ENCODE measurements at regions not wholly inside any gene's neighbourhood (a gene's known extent, or its start where the extent isn't known, plus 50 kb on each side); places are given as distances from the start of the nearest gene placed in this dataset.

DNA sequence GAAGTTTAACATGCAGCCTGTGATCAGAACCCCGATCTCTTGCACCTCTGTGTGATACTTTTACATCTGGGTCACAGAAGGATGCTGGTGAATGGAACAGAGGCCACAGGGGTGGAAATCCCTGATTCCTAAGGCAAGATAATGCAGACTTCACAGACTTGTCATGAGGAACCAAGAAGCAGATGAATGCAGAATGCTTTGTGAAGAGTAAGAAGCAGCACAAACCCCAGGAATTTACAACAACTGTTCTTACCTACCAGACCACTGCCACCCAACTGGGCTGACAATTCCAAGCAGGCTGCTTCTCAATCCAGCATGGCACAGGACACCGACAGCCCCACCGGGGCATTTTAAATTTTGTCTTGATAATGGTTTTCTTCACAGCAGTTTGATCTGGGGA, 113.2 kb upstream of the CD93 start:
- TF ChIP-seq, protein P1, sequence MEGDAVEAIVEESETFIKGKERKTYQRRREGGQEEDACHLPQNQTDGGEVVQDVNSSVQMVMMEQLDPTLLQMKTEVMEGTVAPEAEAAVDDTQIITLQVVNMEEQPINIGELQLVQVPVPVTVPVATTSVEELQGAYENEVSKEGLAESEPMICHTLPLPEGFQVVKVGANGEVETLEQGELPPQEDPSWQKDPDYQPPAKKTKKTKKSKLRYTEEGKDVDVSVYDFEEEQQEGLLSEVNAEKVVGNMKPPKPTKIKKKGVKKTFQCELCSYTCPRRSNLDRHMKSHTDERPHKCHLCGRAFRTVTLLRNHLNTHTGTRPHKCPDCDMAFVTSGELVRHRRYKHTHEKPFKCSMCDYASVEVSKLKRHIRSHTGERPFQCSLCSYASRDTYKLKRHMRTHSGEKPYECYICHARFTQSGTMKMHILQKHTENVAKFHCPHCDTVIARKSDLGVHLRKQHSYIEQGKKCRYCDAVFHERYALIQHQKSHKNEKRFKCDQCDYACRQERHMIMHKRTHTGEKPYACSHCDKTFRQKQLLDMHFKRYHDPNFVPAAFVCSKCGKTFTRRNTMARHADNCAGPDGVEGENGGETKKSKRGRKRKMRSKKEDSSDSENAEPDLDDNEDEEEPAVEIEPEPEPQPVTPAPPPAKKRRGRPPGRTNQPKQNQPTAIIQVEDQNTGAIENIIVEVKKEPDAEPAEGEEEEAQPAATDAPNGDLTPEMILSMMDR (conservative IDR thresholded peaks at IDR 0.05 in 1 of 2, IDR thresholded peaks at IDR 0.05 in 1 of 2; ENCODE audit: extremely low read depth in 1 of 2, insufficient read depth in 1 of 2, low read depth in 1 of 2, low read length in 2 of 2), result no peak
- no peak for TF ChIP-seq EZH2 (IDR thresholded peaks at IDR 0.05; ENCODE audit: borderline replicate concordance, low read length)

All from mammary epithelial cell (primary cell).